RWPE2 (cell line): ENCODE measurements at regions not wholly inside any gene's neighbourhood (a gene's known extent, or its start where the extent isn't known, plus 50 kb on each side); places are given as distances from the start of the nearest gene placed in this dataset.

Source experiments
- ATAC-seq: fragments of 200-7000 bp; cut with Tn5 transposase; 3 replicates; pipeline ENCODE4 v1.9.1; 2021; ENCODE audit warnings: low read depth
- DNase-seq: peaks from one replicate; pipeline ENCODE4 v3.0.0-alpha.2; 2020; ENCODE audit warnings: low spot score
- H3K27ac ChIP-seq: fragments of 450-650 bp; 2 replicates; pipeline ENCODE4 v1.5.1; 2017; ENCODE audit warnings: mild to moderate bottlenecking; ENCODE audit not compliant: poor library complexity, severe bottlenecking
- H3K27me3 ChIP-seq: fragments of 250-450 bp; sonication (Bioruptor Pico); 2 replicates; pipeline ENCODE4 v1.5.1; 2021; ENCODE audit warnings: mild to moderate bottlenecking, moderate library complexity; ENCODE audit not compliant: insufficient read depth, poor library complexity, severe bottlenecking
- H3K36me3 ChIP-seq: fragments of 250-450 bp; sonication (Bioruptor Pico); 2 replicates; pipeline ENCODE4 v1.5.1; 2020; ENCODE audit warnings: low read depth, mild to moderate bottlenecking, moderate library complexity
- H3K4me1 ChIP-seq: fragments of 250-450 bp; sonication (Bioruptor Pico); 2 replicates; pipeline ENCODE4 v1.5.1; 2021; ENCODE audit warnings: mild to moderate bottlenecking, moderate library complexity; ENCODE audit not compliant: insufficient read depth, poor library complexity, severe bottlenecking
- H3K4me3 ChIP-seq: fragments of 250-450 bp; sonication (Bioruptor Pico); 2 replicates; pipeline ENCODE4 v1.5.1; 2021; ENCODE audit warnings: mild to moderate bottlenecking, moderate library complexity; ENCODE audit not compliant: severe bottlenecking
- H3K9me3 ChIP-seq: fragments of 250-450 bp; sonication (Bioruptor Pico); 2 replicates; pipeline ENCODE4 v1.5.1; 2021; ENCODE audit warnings: mild to moderate bottlenecking, moderate library complexity; ENCODE audit not compliant: severe bottlenecking
- CTCF ChIP-seq: fragments of 450-650 bp; IDR thresholded peaks from one replicate; pipeline ENCODE4 v1.5.1; 2017; ENCODE audit warnings: mild to moderate bottlenecking, moderate library complexity; ENCODE audit not compliant: poor library complexity, severe bottlenecking

- no peak for ATAC-seq
- H3K9me3 ChIP-seq, result peaks cover 3% of the 10 kb centered on the region
- H3K27ac ChIP-seq, result no peak overlapping the region
- no peak for TF ChIP-seq CTCF
- no peak overlapping the region for H3K4me3 ChIP-seq
- H3K4me1 ChIP-seq, result peaks cover 9% of the 10 kb centered on the region
- no peak for DNase-seq
- no peaks in the 10 kb centered on the region for H3K36me3 ChIP-seq
- H3K27me3 ChIP-seq, result no peaks in the 10 kb centered on the region
Observed at GRCh38 chr7:94054130-94054529, 50.0 kb upstream of the BET1 start.

DNA sequence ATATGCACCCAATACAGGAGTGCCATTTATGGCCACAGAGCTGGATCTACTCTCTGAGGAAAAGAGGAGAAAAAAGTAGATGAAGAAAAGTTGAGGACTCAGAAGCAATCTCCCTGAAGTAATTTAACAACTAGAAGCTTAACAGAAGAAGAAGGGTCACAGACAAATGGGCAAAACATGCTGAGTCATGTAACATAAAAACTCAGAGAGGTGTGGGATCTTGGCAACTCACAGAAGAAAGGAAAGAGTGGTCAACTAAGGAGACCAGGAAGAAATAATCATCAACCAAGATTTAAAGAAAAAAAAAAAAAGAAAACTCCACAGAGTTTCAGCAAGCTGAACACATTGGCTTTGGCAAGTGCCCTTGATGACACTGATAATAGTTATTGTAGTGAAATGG lies 51.8 kb upstream of the BET1 start:
- no peak for TF ChIP-seq CTCF
- Histone ChIP-seq H3K4me1 (peaks cover 11% of the 10 kb centered on the region), H3K27me3 (no peaks in the 10 kb centered on the region), H3K27ac (peak overlapping the region; percentile 69), H3K36me3 (no peaks in the 10 kb centered on the region), H3K9me3 (peaks cover 3% of the 10 kb centered on the region), H3K4me3 (no peak overlapping the region)
- ATAC-seq (no peak), DNase-seq (no peak)

DNA sequence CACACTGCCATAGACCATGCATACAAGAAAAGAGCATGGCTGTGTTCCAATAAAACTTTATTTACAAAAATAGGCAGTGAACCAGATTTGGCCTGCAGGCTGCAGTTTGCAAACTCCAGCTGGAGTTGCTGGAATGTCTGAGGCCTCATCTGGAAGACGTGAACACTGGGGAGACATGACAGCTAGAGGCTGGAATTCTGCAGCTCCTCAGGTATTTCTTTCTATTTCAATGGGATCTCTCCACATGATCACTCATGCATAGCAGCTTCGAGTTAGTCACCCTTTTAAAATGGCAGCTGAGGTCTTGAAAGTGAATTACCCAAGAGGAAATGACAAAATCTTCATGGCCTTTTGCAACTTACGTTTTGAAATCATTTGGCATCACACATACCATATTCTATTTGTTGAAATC lies 52.6 kb upstream of the BET1 start:
- ATAC-seq, result peak; percentile 99
- H3K4me1 ChIP-seq, result peaks cover 13% of the 10 kb centered on the region
- H3K27ac ChIP-seq, result peak overlapping the region; percentile 69
- no peaks in the 10 kb centered on the region for H3K36me3 ChIP-seq
- no peaks in the 10 kb centered on the region for H3K27me3 ChIP-seq
- no peak for TF ChIP-seq CTCF
- peak; percentile 51 for DNase-seq
- peaks cover 3% of the 10 kb centered on the region for H3K9me3 ChIP-seq
- no peak overlapping the region for H3K4me3 ChIP-seq

- H3K4me1 ChIP-seq, result peaks cover 13% of the 10 kb centered on the region
- no peaks in the 10 kb centered on the region for H3K27me3 ChIP-seq
- ATAC-seq, result no peak
- peaks cover 3% of the 10 kb centered on the region for H3K9me3 ChIP-seq
- no peak for TF ChIP-seq CTCF
- H3K27ac ChIP-seq, result peak overlapping the region; percentile 69
- no peak for DNase-seq
- H3K36me3 ChIP-seq, result no peaks in the 10 kb centered on the region
- no peak overlapping the region for H3K4me3 ChIP-seq
Observed at GRCh38 chr7:94057955-94058354, 53.8 kb upstream of the BET1 start.

GRCh38 chr7:94059746-94060145 lies 55.6 kb upstream of the BET1 start:
- TF ChIP-seq CTCF, result no peak
- Histone ChIP-seq H3K27ac (no peak overlapping the region), H3K4me3 (no peak overlapping the region), H3K27me3 (no peaks in the 10 kb centered on the region), H3K9me3 (peaks cover 3% of the 10 kb centered on the region), H3K4me1 (peaks cover 13% of the 10 kb centered on the region), H3K36me3 (no peaks in the 10 kb centered on the region)
- no peak for ATAC-seq
- DNase-seq, result no peak
